ENCODE measurements at regions not wholly inside any gene's neighbourhood (a gene's known extent, or its start where the extent isn't known, plus 50 kb on each side); places are given as distances from the start of the nearest gene placed in this dataset.

- DNase-seq (ENCODE audit: low spot score) = no peak
- intact Hi-C loops (cut with DNase I) = no loop called here
Measured at GRCh38 chr11:128375961-128376360, 211.4 kb downstream of the ETS1 start.

- no peak for DNase-seq (ENCODE audit: low spot score)
- intact Hi-C loops (cut with DNase I) = no loop called here
Measured at GRCh38 chr11:128374026-128374425, 213.3 kb downstream of the ETS1 start.

DNA sequence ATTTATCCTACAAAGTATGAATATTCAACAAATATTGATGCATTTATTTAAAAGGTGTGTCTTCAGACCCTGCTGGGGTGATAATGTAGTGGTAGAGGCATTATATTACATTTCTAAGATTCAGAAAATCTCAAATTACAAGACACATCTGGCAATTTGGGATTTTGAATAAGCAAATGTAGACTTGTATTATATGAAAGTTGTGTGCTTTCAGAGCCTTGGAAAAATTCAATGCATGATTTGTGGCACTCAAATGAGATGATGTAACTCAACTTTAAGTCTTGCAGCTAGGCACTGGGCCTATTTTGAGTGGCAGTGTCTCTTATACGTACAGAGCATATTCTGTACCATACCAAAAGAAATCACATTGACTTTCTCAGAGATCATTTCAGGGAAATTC lies 214.4 kb downstream of the ETS1 start:
- intact Hi-C loops (cut with DNase I) = no loop called here
- DNase-seq (ENCODE audit: low spot score) = no peak

- DNase-seq (ENCODE audit: low spot score) = no peak
- intact Hi-C loops (cut with DNase I) = no loop called here
Measured at GRCh38 chr11:128367573-128367972, 219.8 kb downstream of the ETS1 start.

GRCh38 chr11:128365044-128365443 lies 222.3 kb downstream of the ETS1 start:
- intact Hi-C loops (cut with DNase I) = no loop called here

GRCh38 chr11:128361451-128362020 lies 225.8 kb downstream of the ETS1 start:
- no peak for DNase-seq (ENCODE audit: low spot score)
- intact Hi-C loops (cut with DNase I) = no loop called here

More at GRCh38 chr11:128365044-128365443, 222.3 kb downstream of the ETS1 start:
- no peak for DNase-seq (ENCODE audit: low spot score)

- intact Hi-C loops (cut with DNase I) = no loop called here
- no peak for DNase-seq (ENCODE audit: low spot score)
Measured at GRCh38 chr11:128359515-128359914, 227.8 kb downstream of the ETS1 start.

- no peak for DNase-seq (ENCODE audit: low spot score)
- intact Hi-C loops (cut with DNase I) = no loop called here
Measured at GRCh38 chr11:128357073-128357472, 230.3 kb downstream of the ETS1 start.

- intact Hi-C loops (cut with DNase I) = no loop called here
Measured at GRCh38 chr11:128355558-128355957, 231.8 kb downstream of the ETS1 start.

DNA sequence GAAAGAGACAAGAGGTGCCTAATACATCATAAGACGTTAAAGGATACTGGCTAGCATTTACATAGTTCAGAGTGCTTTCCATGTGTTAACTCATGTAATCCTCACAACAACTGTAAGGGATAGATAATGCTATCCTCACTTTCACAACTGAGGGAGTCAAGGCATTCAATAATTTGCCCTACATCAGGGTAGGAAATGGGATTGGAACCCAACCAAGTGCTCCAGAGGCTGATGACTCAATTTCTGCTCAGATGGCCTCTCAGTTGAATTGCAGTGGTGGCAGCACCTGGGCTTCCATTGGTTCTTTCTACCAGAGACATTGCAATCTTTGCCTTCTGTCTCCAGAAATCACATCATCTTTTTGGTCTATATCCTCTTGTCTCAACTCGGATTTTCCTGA lies 232.9 kb downstream of the ETS1 start:
- intact Hi-C loops (cut with DNase I) = no loop called here
- no peak for DNase-seq (ENCODE audit: low spot score)

More at GRCh38 chr11:128355558-128355957, 231.8 kb downstream of the ETS1 start:
- DNase-seq (ENCODE audit: low spot score) = no peak

DNA sequence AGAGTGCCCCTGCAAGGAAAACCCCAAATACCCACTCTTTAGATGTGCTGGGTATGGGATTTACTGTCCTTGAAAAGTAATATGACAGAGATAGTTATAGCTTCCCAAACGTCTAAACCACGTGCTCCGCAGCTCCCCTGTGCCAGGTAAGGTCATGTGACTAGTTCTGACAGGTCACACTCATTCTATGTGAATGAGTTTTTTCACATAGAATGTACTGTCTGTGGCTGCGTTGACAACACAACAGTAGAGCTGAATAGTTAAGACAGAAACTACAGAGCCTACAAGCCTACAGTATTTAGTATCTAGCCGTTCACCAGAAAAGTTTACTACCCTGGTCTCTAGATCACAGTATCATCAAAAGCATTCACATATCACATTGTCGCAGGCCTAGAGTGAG lies 236.2 kb downstream of the ETS1 start:
- intact Hi-C loops (cut with DNase I) = no loop called here
- no peak for DNase-seq (ENCODE audit: low spot score)

DNA sequence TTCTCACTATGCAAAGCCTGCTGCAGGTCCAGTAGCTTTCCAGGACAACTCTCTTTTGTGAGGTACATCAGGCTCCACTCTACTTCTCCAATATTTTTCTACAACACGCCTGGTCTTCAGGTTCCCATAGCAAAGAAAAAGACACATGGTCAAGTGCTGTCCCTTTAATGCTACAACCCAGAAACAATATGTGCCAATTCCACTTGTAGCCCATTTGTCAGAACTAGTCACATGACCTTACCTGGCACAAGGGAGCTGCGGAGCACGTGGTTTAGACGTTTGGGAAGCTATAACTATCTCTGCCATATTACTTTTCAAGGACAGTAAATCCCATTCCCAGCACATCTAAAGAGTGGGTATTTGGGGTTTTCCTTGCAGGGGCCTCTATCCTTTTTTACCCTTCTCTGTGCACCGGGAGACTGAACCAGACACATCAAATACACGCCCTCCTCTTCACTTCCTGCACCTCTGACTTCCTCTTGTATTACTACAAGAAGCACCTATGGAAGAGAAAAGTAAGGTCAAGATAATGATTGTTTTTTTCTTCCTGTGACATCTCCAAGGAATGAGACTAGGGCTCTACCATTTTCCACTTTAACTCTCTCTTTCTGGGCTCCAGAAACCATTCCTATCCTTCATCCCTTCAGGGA lies 237.6 kb downstream of the ETS1 start:
- intact Hi-C loops (cut with DNase I) = loop anchor here in 1 of 2 donors (5.0 kb wide), 1 partner anchor 1513 kb away; no protein-coding TSS in a partner anchor
- DNase-seq (ENCODE audit: low spot score) = no peak

- DNase-seq (ENCODE audit: low spot score) = no peak
- intact Hi-C loops (cut with DNase I) = loop anchor here in 1 of 2 donors (5.0 kb wide), 1 partner anchor 1515 kb away; no protein-coding TSS in a partner anchor
Measured at GRCh38 chr11:128346804-128347203, 240.6 kb downstream of the ETS1 start.

DNA sequence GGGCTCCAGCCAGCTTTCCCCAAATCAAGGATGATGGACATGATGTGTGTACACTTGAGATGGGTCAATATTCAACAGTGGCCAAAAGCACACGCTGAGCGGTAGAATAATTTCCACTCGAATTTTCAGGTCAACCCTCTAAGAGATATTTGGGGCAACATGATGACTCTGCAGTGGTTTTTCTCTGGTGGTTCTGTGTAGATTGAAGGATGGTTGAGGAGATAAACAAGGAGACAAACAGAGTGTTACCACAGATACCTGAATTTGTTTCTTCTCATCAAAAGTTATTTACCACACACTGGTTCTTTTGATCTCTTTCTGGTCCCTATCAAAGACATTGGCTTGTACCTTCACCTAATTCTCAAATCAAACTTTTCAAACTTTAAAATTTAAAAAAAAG lies 242.0 kb downstream of the ETS1 start:
- no peak for DNase-seq (ENCODE audit: low spot score)
- intact Hi-C loops (cut with DNase I) = loop anchor here in 1 of 2 donors (5.0 kb wide), 1 partner anchor 1517 kb away; no protein-coding TSS in a partner anchor

GRCh38 chr11:128343870-128344269 lies 243.5 kb downstream of the ETS1 start:
- no peak for DNase-seq (ENCODE audit: low spot score)
- intact Hi-C loops (cut with DNase I) = no loop called here

GRCh38 chr11:128343135-128343514 lies 244.2 kb downstream of the ETS1 start:
- no peak for DNase-seq (ENCODE audit: low spot score)
- intact Hi-C loops (cut with DNase I) = no loop called here

GRCh38 chr11:128342511-128343134 lies 244.7 kb downstream of the ETS1 start:
- intact Hi-C loops (cut with DNase I) = no loop called here
- no peak for DNase-seq (ENCODE audit: low spot score)

DNA sequence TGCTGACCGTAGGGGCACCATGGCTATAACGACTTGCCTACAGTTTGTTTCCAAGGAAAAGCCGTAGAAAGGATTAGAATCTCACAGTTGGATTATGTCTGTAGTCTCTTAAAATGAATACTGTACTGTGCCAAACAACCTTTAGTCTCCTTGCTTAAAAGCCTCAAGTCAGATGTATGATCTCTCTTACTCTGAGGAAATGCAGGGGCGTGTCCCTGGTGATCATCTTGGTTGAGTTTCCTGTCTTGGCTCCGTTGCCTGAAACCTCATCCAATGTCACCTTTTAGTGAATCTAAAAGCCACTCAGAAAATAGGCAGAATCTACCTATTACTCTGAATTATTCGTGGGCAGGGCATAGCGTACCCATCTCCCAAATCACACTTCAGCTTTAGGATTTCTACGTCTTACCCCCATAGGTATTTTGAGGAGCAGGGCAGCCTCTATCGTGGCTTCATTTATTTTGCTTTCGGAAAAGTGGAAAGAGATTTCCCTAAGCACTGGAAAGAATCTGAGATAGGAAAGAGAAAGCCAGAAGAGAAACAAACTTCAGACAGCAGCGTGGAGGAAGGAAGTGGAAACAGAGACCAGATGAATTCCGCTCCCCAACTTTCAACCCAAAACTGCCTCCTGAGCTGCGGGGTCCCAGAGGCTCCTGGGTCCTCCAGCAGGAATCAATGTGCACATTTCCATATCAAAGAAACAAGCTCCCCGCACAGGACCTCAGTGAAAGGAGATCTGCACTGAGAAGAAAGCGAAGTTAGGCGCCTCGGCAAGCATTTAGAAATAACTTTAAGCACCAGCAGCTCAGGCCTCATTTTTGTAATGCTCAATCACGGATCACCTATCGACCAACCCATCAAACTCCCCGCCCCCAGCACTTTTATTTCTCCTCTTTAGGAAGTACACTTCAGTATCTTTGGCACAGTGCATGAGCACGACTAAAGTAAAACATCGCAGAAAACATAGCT lies 245.8 kb downstream of the ETS1 start:
- intact Hi-C loops (cut with DNase I) = no loop called here

DNA sequence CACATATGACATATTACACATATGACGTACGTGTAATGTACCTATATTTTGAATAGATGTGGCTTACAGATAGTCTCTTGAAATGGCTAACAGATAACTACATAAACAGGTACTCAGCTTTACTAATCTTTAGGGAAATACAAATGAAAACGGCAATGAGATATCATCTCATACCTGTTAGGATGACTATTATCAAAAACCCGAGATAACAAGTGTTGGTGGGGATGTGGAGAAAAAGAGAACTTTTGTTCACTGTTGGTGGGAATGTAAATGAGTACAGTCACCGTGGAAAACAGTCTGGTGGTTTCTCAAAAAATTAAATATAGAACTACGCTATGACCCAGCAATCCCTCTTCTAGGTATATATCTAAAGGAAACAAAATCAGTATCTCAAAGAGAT lies 247.6 kb downstream of the ETS1 start:
- intact Hi-C loops (cut with DNase I) = no loop called here
- no peak for DNase-seq (ENCODE audit: low spot score)

More for the DNA sequence above, 245.8 kb downstream of the ETS1 start:
- DNase-seq (ENCODE audit: low spot score) = no peak

DNA sequence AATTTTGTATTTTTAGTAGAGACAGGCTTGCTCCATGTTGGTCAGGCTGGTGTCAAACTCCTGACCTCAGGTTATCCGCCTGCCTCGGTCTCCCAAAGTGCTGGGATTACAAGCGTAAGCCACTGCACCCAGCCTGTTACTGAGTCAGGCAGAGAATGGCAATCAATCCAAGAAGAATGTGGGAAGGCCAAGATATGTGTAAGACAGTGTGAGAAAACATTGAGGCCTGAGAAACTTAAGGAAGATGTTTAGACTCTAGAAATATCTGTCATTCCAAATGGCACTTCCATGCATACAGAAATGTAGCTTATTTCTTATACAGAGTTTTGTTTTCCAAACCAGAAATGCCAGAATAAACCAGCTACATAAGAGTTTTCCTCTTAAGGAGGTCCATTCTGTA lies 248.5 kb downstream of the ETS1 start:
- DNase-seq (ENCODE audit: low spot score) = no peak
- intact Hi-C loops (cut with DNase I) = no loop called here
